Dedifferentiated amniotic fluid mesenchymal stem cell (primary cell): ENCODE measurements at regions not wholly inside any gene's neighbourhood (a gene's known extent, or its start where the extent isn't known, plus 50 kb on each side); places are given as distances from the start of the nearest gene placed in this dataset.
"Not testable (repeated sequence)": the region's sequence is repeated elsewhere in the genome, so short reads cannot be mapped to it uniquely, and the experiment has no call there.

Source experiments
- DNase-seq: peaks from one replicate; pipeline ENCODE4 v3.0.0-alpha.2; 2016; ENCODE audit errors: extremely low spot score

- no peak for DNase-seq
Measured at GRCh38 chr3:64390893-64391292, 165.6 kb upstream of the PRICKLE2 start.

- DNase-seq, result no peak
Measured at GRCh38 chr3:64388886-64389285, 163.6 kb upstream of the PRICKLE2 start.

GRCh38 chr3:64387688-64388087 lies 162.4 kb upstream of the PRICKLE2 start:
- no peak for DNase-seq

GRCh38 chr3:64385277-64385676 lies 160.0 kb upstream of the PRICKLE2 start:
- DNase-seq, result no peak

- DNase-seq, result no peak
Measured at GRCh38 chr3:64384561-64384960, 159.3 kb upstream of the PRICKLE2 start.

- no peak for DNase-seq
Measured at GRCh38 chr3:64382153-64382552, 156.9 kb upstream of the PRICKLE2 start.

GRCh38 chr3:64381367-64381766 lies 156.1 kb upstream of the PRICKLE2 start:
- DNase-seq, result no peak

GRCh38 chr3:64380546-64380945 lies 155.3 kb upstream of the PRICKLE2 start:
- DNase-seq, result no peak

GRCh38 chr3:64379221-64379620 lies 154.0 kb upstream of the PRICKLE2 start:
- no peak for DNase-seq

GRCh38 chr3:64377942-64378341 lies 152.7 kb upstream of the PRICKLE2 start:
- DNase-seq, result no peak

GRCh38 chr3:64375737-64376136 lies 150.5 kb upstream of the PRICKLE2 start:
- DNase-seq, result no peak

GRCh38 chr3:64369390-64369789 lies 144.1 kb upstream of the PRICKLE2 start:
- DNase-seq, result no peak

- DNase-seq, result no peak
Measured at GRCh38 chr3:64368257-64369020, 143.2 kb upstream of the PRICKLE2 start.

- DNase-seq, result no peak
Measured at GRCh38 chr3:64365877-64366276, 140.6 kb upstream of the PRICKLE2 start.

- no peak for DNase-seq
Measured at GRCh38 chr3:64363842-64364241, 138.6 kb upstream of the PRICKLE2 start.

- DNase-seq, result no peak
Measured at GRCh38 chr3:64361962-64362735, 136.9 kb upstream of the PRICKLE2 start.

GRCh38 chr3:64361036-64361435 lies 135.8 kb upstream of the PRICKLE2 start:
- not testable (repeated sequence) for DNase-seq

- DNase-seq, result no peak
Measured at GRCh38 chr3:64360280-64360679, 135.0 kb upstream of the PRICKLE2 start.

GRCh38 chr3:64359735-64360134 lies 134.5 kb upstream of the PRICKLE2 start:
- no peak for DNase-seq

GRCh38 chr3:64358853-64359252 lies 133.6 kb upstream of the PRICKLE2 start:
- DNase-seq, result no peak

GRCh38 chr3:64358176-64358575 lies 132.9 kb upstream of the PRICKLE2 start:
- no peak for DNase-seq

GRCh38 chr3:64357481-64357880 lies 132.2 kb upstream of the PRICKLE2 start:
- DNase-seq, result no peak

- DNase-seq, result no peak
Measured at GRCh38 chr3:64355401-64355807, 130.1 kb upstream of the PRICKLE2 start.
